Esophagus squamous epithelium (tissue), 4 donors: ENCODE measurements at regions not wholly inside any gene's neighbourhood (a gene's known extent, or its start where the extent isn't known, plus 50 kb on each side); places are given as distances from the start of the nearest gene placed in this dataset.

Source experiments
- CTCF ChIP-seq, 6 experiments: fragments of 450-650 bp in 4 of 6; fragments of 200-600 bp in 2 of 6; sonication (generic) in 2 of 6; IDR thresholded peaks; one replicate each; pipeline ENCODE4 v1.5.1; 2016 to 2019; ENCODE audit warnings: antibody characterized with exemption in 6 of 6, mild to moderate bottlenecking in 4 of 6, moderate library complexity in 4 of 6
- POLR2A ChIP-seq, 4 donors: fragments of 450-650 bp; IDR thresholded peaks; one replicate each; pipeline ENCODE4 v1.6.1; 2017; ENCODE audit warnings: antibody characterized with exemption in 4 of 4, mild to moderate bottlenecking in 4 of 4, moderate library complexity in 3 of 4

- TF ChIP-seq POLR2A (IDR thresholded peaks at IDR 0.05) (no peak), CTCF (IDR thresholded peaks at IDR 0.05) (no peak)
These were observed 134.1 kb upstream of the CREB1 start for GRCh38 chr2:207395535-207396251.
